SHP77 (cell line): ENCODE measurements at regions not wholly inside any gene's neighbourhood (a gene's known extent, or its start where the extent isn't known, plus 50 kb on each side); places are given as distances from the start of the nearest gene placed in this dataset.

Source experiments
- DNase-seq, 2 experiments: peaks; one replicate each; lab custom pipeline; 2025; lab: John Stamatoyannopoulos, UW

GRCh38 chr20:40958598-40958997, 70.0 kb upstream of the TOP1 start:
- no peak for DNase-seq

- DNase-seq, result no peak
These were observed 69.1 kb upstream of the TOP1 start for GRCh38 chr20:40959325-40960092.

- DNase-seq, result no peak
These were observed 68.5 kb upstream of the TOP1 start for GRCh38 chr20:40960101-40960500.

GRCh38 chr20:40960521-40960956, 68.1 kb upstream of the TOP1 start:
- no peak for DNase-seq

GRCh38 chr20:40961176-40961575, 67.4 kb upstream of the TOP1 start:
- no peak for DNase-seq

- DNase-seq, result no peak
These were observed 66.7 kb upstream of the TOP1 start for GRCh38 chr20:40961686-40962640.

GRCh38 chr20:40962733-40963504, 65.7 kb upstream of the TOP1 start:
- DNase-seq, result peak; percentile 49 to 54

GRCh38 chr20:40963505-40963845, 65.1 kb upstream of the TOP1 start:
- no peak for DNase-seq

GRCh38 chr20:40965671-40966070, 63.0 kb upstream of the TOP1 start:
- DNase-seq, result no peak

- no peak for DNase-seq
These were observed 62.5 kb upstream of the TOP1 start for GRCh38 chr20:40966103-40966502.

GRCh38 chr20:40966516-40967185, 62.0 kb upstream of the TOP1 start:
- DNase-seq, result no peak

GRCh38 chr20:40967700-40968099, 60.9 kb upstream of the TOP1 start:
- no peak for DNase-seq

- peak; percentile 43 to 50 for DNase-seq
These were observed 59.6 kb upstream of the TOP1 start for GRCh38 chr20:40968816-40969562.

- no peak for DNase-seq
These were observed 58.4 kb upstream of the TOP1 start for GRCh38 chr20:40970218-40970617.

GRCh38 chr20:40977218-40977617, 51.4 kb upstream of the TOP1 start:
- no peak for DNase-seq

- DNase-seq, result no peak
These were observed 49.9 kb upstream of the TOP1 start for GRCh38 chr20:40978761-40979160.
